Transverse colon (tissue), 4 donors: ENCODE measurements at regions not wholly inside any gene's neighbourhood (a gene's known extent, or its start where the extent isn't known, plus 50 kb on each side); places are given as distances from the start of the nearest gene placed in this dataset.

Experiments
- EP300 ChIP-seq: sonication (generic); formaldehyde crosslinking; IDR thresholded peaks from one replicate; pipeline ENCODE4 v1.6.1; 2017; ENCODE audit warnings: antibody characterized with exemption, low read depth
- POLR2A ChIP-seq: fragments of 450-650 bp; IDR thresholded peaks from one replicate; pipeline ENCODE4 v1.6.1; 2016; ENCODE audit warnings: antibody characterized with exemption, mild to moderate bottlenecking, moderate library complexity
- POLR2AphosphoS5 ChIP-seq, 3 donors: sonication (generic); formaldehyde crosslinking; IDR thresholded peaks; one replicate each; pipeline ENCODE4 v1.6.1; 2016; ENCODE audit warnings: antibody characterized with exemption in 3 of 3
- TF ChIP-seq, protein P1 (sequence below), 5 experiments: fragments of 200-600 bp in 3 of 5; fragments of 450-650 bp in 2 of 5; sonication (generic) in 3 of 5; IDR thresholded peaks; 1 replicate in 2 of 5; 2 replicates in 3 of 5; pipeline ENCODE4 v1.5.1; 2016 to 2017; ENCODE audit warnings: antibody characterized with exemption in 5 of 5, inconsistent platforms in 3 of 5, mild to moderate bottlenecking in 2 of 5, moderate library complexity in 1 of 5

DNA sequence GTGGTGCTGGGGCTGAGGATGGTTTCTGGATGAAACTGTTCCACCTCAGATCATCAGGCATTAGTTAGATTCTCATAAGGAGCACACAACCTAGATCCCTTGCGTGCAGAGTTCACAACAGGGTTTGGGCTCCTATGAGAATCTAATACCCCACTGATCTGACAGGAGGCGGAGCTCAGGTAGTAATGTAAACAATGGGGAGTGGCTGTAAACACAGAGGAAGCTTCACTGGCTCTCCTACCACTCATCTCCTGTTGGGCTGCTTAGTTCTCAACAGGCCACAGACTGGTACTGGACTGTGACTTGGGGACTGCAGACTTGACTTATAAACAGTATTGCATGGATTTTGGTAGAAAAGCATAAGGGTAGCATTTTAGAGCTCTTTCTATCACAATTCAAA, 870.7 kb upstream of the CDH10 start:
- TF ChIP-seq, protein P1, sequence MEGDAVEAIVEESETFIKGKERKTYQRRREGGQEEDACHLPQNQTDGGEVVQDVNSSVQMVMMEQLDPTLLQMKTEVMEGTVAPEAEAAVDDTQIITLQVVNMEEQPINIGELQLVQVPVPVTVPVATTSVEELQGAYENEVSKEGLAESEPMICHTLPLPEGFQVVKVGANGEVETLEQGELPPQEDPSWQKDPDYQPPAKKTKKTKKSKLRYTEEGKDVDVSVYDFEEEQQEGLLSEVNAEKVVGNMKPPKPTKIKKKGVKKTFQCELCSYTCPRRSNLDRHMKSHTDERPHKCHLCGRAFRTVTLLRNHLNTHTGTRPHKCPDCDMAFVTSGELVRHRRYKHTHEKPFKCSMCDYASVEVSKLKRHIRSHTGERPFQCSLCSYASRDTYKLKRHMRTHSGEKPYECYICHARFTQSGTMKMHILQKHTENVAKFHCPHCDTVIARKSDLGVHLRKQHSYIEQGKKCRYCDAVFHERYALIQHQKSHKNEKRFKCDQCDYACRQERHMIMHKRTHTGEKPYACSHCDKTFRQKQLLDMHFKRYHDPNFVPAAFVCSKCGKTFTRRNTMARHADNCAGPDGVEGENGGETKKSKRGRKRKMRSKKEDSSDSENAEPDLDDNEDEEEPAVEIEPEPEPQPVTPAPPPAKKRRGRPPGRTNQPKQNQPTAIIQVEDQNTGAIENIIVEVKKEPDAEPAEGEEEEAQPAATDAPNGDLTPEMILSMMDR (IDR thresholded peaks at IDR 0.05), result no peak
- TF ChIP-seq POLR2AphosphoS5 (IDR thresholded peaks at IDR 0.05), result no peak
- no peak for TF ChIP-seq EP300
- TF ChIP-seq POLR2A, result no peak
